HL-60 (cell line): ENCODE measurements at regions not wholly inside any gene's neighbourhood (a gene's known extent, or its start where the extent isn't known, plus 50 kb on each side); places are given as distances from the start of the nearest gene placed in this dataset.

Source experiments
- POLR2AphosphoS5 ChIP-seq: IDR thresholded peaks from 2 replicates; pipeline ENCODE4 v1.6.1; 2012; ENCODE audit warnings: low read depth
- TF ChIP-seq, protein P1 (sequence below): IDR thresholded peaks from one replicate; pipeline ENCODE4 v1.5.1; 2011; ENCODE audit warnings: low read length, control low read depth, inconsistent platforms; ENCODE audit not compliant: insufficient read depth

- no peak for TF ChIP-seq POLR2AphosphoS5
- TF ChIP-seq, protein P1, sequence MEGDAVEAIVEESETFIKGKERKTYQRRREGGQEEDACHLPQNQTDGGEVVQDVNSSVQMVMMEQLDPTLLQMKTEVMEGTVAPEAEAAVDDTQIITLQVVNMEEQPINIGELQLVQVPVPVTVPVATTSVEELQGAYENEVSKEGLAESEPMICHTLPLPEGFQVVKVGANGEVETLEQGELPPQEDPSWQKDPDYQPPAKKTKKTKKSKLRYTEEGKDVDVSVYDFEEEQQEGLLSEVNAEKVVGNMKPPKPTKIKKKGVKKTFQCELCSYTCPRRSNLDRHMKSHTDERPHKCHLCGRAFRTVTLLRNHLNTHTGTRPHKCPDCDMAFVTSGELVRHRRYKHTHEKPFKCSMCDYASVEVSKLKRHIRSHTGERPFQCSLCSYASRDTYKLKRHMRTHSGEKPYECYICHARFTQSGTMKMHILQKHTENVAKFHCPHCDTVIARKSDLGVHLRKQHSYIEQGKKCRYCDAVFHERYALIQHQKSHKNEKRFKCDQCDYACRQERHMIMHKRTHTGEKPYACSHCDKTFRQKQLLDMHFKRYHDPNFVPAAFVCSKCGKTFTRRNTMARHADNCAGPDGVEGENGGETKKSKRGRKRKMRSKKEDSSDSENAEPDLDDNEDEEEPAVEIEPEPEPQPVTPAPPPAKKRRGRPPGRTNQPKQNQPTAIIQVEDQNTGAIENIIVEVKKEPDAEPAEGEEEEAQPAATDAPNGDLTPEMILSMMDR: no peak
Observed at GRCh38 chr14:24726480-24726879, 92.5 kb upstream of the GZMB start.
